BLaER1 treated with 17β-estradiol and CSF1 and Interleukin-3, amounts not matched to agents 10 nM and 100 nM (cell line): ENCODE measurements at regions not wholly inside any gene's neighbourhood (a gene's known extent, or its start where the extent isn't known, plus 50 kb on each side); places are given as distances from the start of the nearest gene placed in this dataset.

Experiments
- H3K27ac ChIP-seq, 11 experiments: shearing (Covaris generic); formaldehyde crosslinking; 2 replicates each; pipeline ENCODE4 v1.8.1; 2022
- H3K27me3 ChIP-seq, 11 experiments: shearing (Covaris generic); formaldehyde crosslinking; 2 replicates each; pipeline ENCODE4 v1.8.1; 2022
- H3K36me3 ChIP-seq, 11 experiments: shearing (Covaris generic); formaldehyde crosslinking; 2 replicates each; pipeline ENCODE4 v1.8.1; 2022
- H3K4me1 ChIP-seq, 10 experiments: shearing (Covaris generic); formaldehyde crosslinking; 2 replicates each; pipeline ENCODE4 v1.8.1; 2022
- H3K4me2 ChIP-seq, 11 experiments: shearing (Covaris generic); formaldehyde crosslinking; 2 replicates each; pipeline ENCODE4 v1.8.1; 2022
- H3K4me3 ChIP-seq, 10 experiments: shearing (Covaris generic); formaldehyde crosslinking; 2 replicates each; pipeline ENCODE4 v1.8.1; 2022
- H3K9ac ChIP-seq, 11 experiments: shearing (Covaris generic); formaldehyde crosslinking; 2 replicates each; pipeline ENCODE4 v1.8.1; 2022
- H3K9me3 ChIP-seq, 11 experiments: shearing (Covaris generic); formaldehyde crosslinking; replicated peaks in 1 of 11; 2 replicates each; pipeline ENCODE4 v1.8.1; 2022
- H4K20me1 ChIP-seq, 11 experiments: shearing (Covaris generic); formaldehyde crosslinking; 2 replicates each; pipeline ENCODE4 v1.8.1; 2022
- Cebpa-rat ChIP-seq, 11 experiments: shearing (Covaris generic); IDR thresholded peaks; 2 replicates each; pipeline ENCODE4 v1.8.1; 2022

GRCh38 chr4:123777373-123777772, 380.8 kb downstream of the SPRY1 start:
- Histone ChIP-seq H3K4me3 (no peak overlapping the region), H3K4me1 (no peaks in the 10 kb centered on the region), H4K20me1 (no peaks in the 10 kb centered on the region), H3K36me3 (no peaks in the 10 kb centered on the region), H3K9ac (no peak overlapping the region), H3K9me3 (no peaks in the 10 kb centered on the region), H3K4me2 (no peak overlapping the region), H3K27me3 (no peaks in the 10 kb centered on the region), H3K27ac (no peak overlapping the region)
- no peak for TF ChIP-seq Cebpa-rat (IDR thresholded peaks at IDR 0.05)

- Histone ChIP-seq H3K36me3 (no peaks in the 10 kb centered on the region), H3K4me3 (no peak overlapping the region), H3K27me3 (no peaks in the 10 kb centered on the region), H3K9ac (no peak overlapping the region), H3K27ac (no peak overlapping the region), H3K9me3 (no peaks in the 10 kb centered on the region), H3K4me2 (no peak overlapping the region), H3K4me1 (no peaks in the 10 kb centered on the region), H4K20me1 (no peaks in the 10 kb centered on the region)
- TF ChIP-seq Cebpa-rat (IDR thresholded peaks at IDR 0.05): no peak
Observed at GRCh38 chr4:123783151-123783790, 386.7 kb downstream of the SPRY1 start.

- Histone ChIP-seq H3K9ac (no peak overlapping the region), H3K9me3 (no peaks in the 10 kb centered on the region), H3K27me3 (no peaks in the 10 kb centered on the region), H4K20me1 (no peaks in the 10 kb centered on the region), H3K4me2 (no peak overlapping the region), H3K27ac (no peak overlapping the region), H3K36me3 (no peaks in the 10 kb centered on the region), H3K4me1 (no peaks in the 10 kb centered on the region), H3K4me3 (no peak overlapping the region)
- no peak for TF ChIP-seq Cebpa-rat (IDR thresholded peaks at IDR 0.05)
Observed at GRCh38 chr4:123783921-123784320, 387.3 kb downstream of the SPRY1 start.

GRCh38 chr4:123784626-123785025, 388.0 kb downstream of the SPRY1 start:
- no peaks in the 10 kb centered on the region for H3K27me3 ChIP-seq
- H3K4me2 ChIP-seq: no peak overlapping the region
- TF ChIP-seq Cebpa-rat (IDR thresholded peaks at IDR 0.05): no peak
- no peak overlapping the region for H3K4me3 ChIP-seq
- H3K4me1 ChIP-seq: no peaks in the 10 kb centered on the region
- H3K36me3 ChIP-seq: no peaks in the 10 kb centered on the region
- no peak overlapping the region for H3K27ac ChIP-seq
- H3K9ac ChIP-seq: no peak overlapping the region
- no peaks in the 10 kb centered on the region for H3K9me3 ChIP-seq
- H4K20me1 ChIP-seq: no peaks in the 10 kb centered on the region

- Histone ChIP-seq H3K27ac (no peak overlapping the region), H3K4me2 (no peak overlapping the region), H3K9ac (no peak overlapping the region), H3K4me1 (no peaks in the 10 kb centered on the region), H4K20me1 (no peaks in the 10 kb centered on the region), H3K9me3 (no peaks in the 10 kb centered on the region), H3K36me3 (no peaks in the 10 kb centered on the region), H3K27me3 (no peaks in the 10 kb centered on the region), H3K4me3 (no peak overlapping the region)
- no peak for TF ChIP-seq Cebpa-rat (IDR thresholded peaks at IDR 0.05)
Observed at GRCh38 chr4:123785538-123785937, 388.9 kb downstream of the SPRY1 start.

GRCh38 chr4:123786163-123786915, 389.7 kb downstream of the SPRY1 start:
- Histone ChIP-seq H3K9me3 (no peaks in the 10 kb centered on the region), H3K4me1 (no peaks in the 10 kb centered on the region), H4K20me1 (no peaks in the 10 kb centered on the region), H3K27me3 (no peaks in the 10 kb centered on the region), H3K27ac (no peak overlapping the region), H3K36me3 (no peaks in the 10 kb centered on the region), H3K4me3 (no peak overlapping the region), H3K9ac (no peak overlapping the region), H3K4me2 (no peak overlapping the region)
- no peak for TF ChIP-seq Cebpa-rat (IDR thresholded peaks at IDR 0.05)

- H3K9me3 ChIP-seq: no peaks in the 10 kb centered on the region
- H3K27ac ChIP-seq: no peak overlapping the region
- no peak overlapping the region for H3K4me2 ChIP-seq
- no peak overlapping the region for H3K9ac ChIP-seq
- H3K27me3 ChIP-seq: no peaks in the 10 kb centered on the region
- H3K36me3 ChIP-seq: no peaks in the 10 kb centered on the region
- no peak for TF ChIP-seq Cebpa-rat (IDR thresholded peaks at IDR 0.05)
- no peak overlapping the region for H3K4me3 ChIP-seq
- H4K20me1 ChIP-seq: no peaks in the 10 kb centered on the region
- no peaks in the 10 kb centered on the region for H3K4me1 ChIP-seq
Observed at GRCh38 chr4:123786920-123787319, 390.3 kb downstream of the SPRY1 start.

- no peak for TF ChIP-seq Cebpa-rat (IDR thresholded peaks at IDR 0.05)
- no peak overlapping the region for H3K27ac ChIP-seq
Observed at GRCh38 chr4:123787512-123788080, 391.0 kb downstream of the SPRY1 start.

GRCh38 chr4:123788577-123788976, 392.0 kb downstream of the SPRY1 start:
- Histone ChIP-seq H3K4me1 (no peaks in the 10 kb centered on the region), H3K27ac (no peak overlapping the region), H3K9me3 (no peaks in the 10 kb centered on the region), H3K4me3 (no peak overlapping the region), H3K27me3 (no peaks in the 10 kb centered on the region), H3K4me2 (no peak overlapping the region), H3K9ac (no peak overlapping the region), H4K20me1 (no peaks in the 10 kb centered on the region), H3K36me3 (no peaks in the 10 kb centered on the region)
- TF ChIP-seq Cebpa-rat (IDR thresholded peaks at IDR 0.05): no peak

More at GRCh38 chr4:123787512-123788080, 391.0 kb downstream of the SPRY1 start:
- Histone ChIP-seq H3K4me2 (no peak overlapping the region), H3K4me1 (no peaks in the 10 kb centered on the region), H3K4me3 (no peak overlapping the region), H3K27me3 (no peaks in the 10 kb centered on the region), H3K9ac (no peak overlapping the region), H3K9me3 (no peaks in the 10 kb centered on the region), H3K36me3 (no peaks in the 10 kb centered on the region), H4K20me1 (no peaks in the 10 kb centered on the region)

GRCh38 chr4:123790681-123791080, 394.1 kb downstream of the SPRY1 start:
- no peak overlapping the region for H3K9ac ChIP-seq
- no peak overlapping the region for H3K4me2 ChIP-seq
- no peak for TF ChIP-seq Cebpa-rat (IDR thresholded peaks at IDR 0.05)
- no peak overlapping the region for H3K4me3 ChIP-seq
- no peaks in the 10 kb centered on the region for H3K27me3 ChIP-seq
- no peaks in the 10 kb centered on the region for H3K36me3 ChIP-seq
- no peaks in the 10 kb centered on the region for H3K9me3 ChIP-seq
- H3K27ac ChIP-seq: no peak overlapping the region
- H3K4me1 ChIP-seq: no peaks in the 10 kb centered on the region
- H4K20me1 ChIP-seq: no peaks in the 10 kb centered on the region
